B cell (primary cell): ENCODE measurements at regions not wholly inside any gene's neighbourhood (a gene's known extent, or its start where the extent isn't known, plus 50 kb on each side); places are given as distances from the start of the nearest gene placed in this dataset.

Experiments
- EZH2 ChIP-seq: IDR thresholded peaks from 2 replicates; pipeline ENCODE4 v1.6.1; 2012; ENCODE audit warnings: borderline replicate concordance, low read depth, mild to moderate bottlenecking, moderate library complexity, low read length; ENCODE audit not compliant: insufficient read depth, poor library complexity, severe bottlenecking
- TF ChIP-seq, protein P1 (sequence below): fragments of 200-600 bp; IDR thresholded peaks from one replicate; pipeline ENCODE4 v1.8.0; 2022; ENCODE audit warnings: antibody characterized with exemption, mild to moderate bottlenecking

GRCh38 chr1:42017259-42017658, 98.5 kb upstream of the HIVEP3 start:
- TF ChIP-seq, protein P1, sequence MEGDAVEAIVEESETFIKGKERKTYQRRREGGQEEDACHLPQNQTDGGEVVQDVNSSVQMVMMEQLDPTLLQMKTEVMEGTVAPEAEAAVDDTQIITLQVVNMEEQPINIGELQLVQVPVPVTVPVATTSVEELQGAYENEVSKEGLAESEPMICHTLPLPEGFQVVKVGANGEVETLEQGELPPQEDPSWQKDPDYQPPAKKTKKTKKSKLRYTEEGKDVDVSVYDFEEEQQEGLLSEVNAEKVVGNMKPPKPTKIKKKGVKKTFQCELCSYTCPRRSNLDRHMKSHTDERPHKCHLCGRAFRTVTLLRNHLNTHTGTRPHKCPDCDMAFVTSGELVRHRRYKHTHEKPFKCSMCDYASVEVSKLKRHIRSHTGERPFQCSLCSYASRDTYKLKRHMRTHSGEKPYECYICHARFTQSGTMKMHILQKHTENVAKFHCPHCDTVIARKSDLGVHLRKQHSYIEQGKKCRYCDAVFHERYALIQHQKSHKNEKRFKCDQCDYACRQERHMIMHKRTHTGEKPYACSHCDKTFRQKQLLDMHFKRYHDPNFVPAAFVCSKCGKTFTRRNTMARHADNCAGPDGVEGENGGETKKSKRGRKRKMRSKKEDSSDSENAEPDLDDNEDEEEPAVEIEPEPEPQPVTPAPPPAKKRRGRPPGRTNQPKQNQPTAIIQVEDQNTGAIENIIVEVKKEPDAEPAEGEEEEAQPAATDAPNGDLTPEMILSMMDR = no peak
- no peak for TF ChIP-seq EZH2
